Right cardiac atrium (tissue), 5 donors: ENCODE measurements at regions not wholly inside any gene's neighbourhood (a gene's known extent, or its start where the extent isn't known, plus 50 kb on each side); places are given as distances from the start of the nearest gene placed in this dataset.
A peak's percentile ranks its signal among the peaks of the same experiment; 100 is the strongest.

Experiments used
- ATAC-seq, 2 donors: fragments of 200-7000 bp; cut with Tn5 transposase; one replicate each; pipeline versions ENCODE4 v1.8.0 to v1.9.1; 2020; ENCODE audit warnings: moderate library complexity in 2 of 2, mild to moderate bottlenecking in 1 of 2
- DNase-seq, 3 donors: peaks; one replicate each; pipeline ENCODE4 v3.0.0-alpha.2; 2020
- H3K27ac ChIP-seq: one replicate; pipeline ENCODE4 v1.5.1; 2013; ENCODE audit warnings: mild to moderate bottlenecking, low read length, control low read depth, moderate library complexity
- H3K27me3 ChIP-seq: one replicate; pipeline ENCODE4 v1.6.1; 2013; ENCODE audit not compliant: control insufficient read depth, insufficient read depth
- H3K4me1 ChIP-seq: one replicate; pipeline ENCODE4 v1.6.1; 2013; ENCODE audit warnings: low read length; ENCODE audit not compliant: control insufficient read depth, insufficient read depth
- H3K4me3 ChIP-seq: one replicate; pipeline ENCODE4 v1.5.1; 2013; ENCODE audit warnings: low read length, control low read depth
- H3K9me3 ChIP-seq: one replicate; pipeline ENCODE4 v1.6.1; 2013; ENCODE audit warnings: low read length; ENCODE audit not compliant: control insufficient read depth
- WGBS: extraction: QIAGEN DNeasy Blood & Tissue Kit; methylation state at CpG from one replicate; pipeline ENCODE4 v1.1.7; 2013; 5-methylcytosine and 5-hydroxymethylcytosine counted together
- intact Hi-C, 4 donors: fragments of 100-400 bp; cut with DNase I; formaldehyde crosslinking; loops; one replicate each; pipeline versions ENCODE4 v1.11.0 to v1.14.0; 2022 to 2023
- donor health status: healthy with polysubstance abuse.
- donor health status: DM: no; HTN: yes; CAD: no.
- donor health status: DM: no; HTN: no; CAD: no.
- donor health status: DM: no; HTN: yes; CAD: no; lungs with severe emphysema.
- donor health status: DM: yes; HTN: yes; CAD: no.

DNA sequence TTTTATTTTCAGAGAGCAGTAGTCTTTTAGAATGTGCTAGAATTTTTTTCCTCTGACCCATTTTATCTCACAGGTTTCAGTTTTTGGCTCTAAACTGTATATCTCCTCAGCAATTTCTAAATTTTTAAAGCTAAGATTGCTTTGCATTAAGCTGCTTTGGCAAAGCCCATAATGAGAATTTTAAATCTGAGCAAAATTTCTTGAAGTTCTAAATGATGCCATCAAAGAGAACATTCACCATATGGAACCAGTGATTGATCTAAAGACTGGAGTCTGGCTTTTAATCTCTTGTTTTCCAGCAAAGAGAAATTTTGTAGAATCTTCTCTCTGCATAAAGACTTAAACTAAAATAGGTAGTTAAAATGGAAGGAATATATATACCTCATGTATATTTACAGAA is 313.6 kb downstream of the TBC1D32 start:
- Histone ChIP-seq H3K4me1 (no peaks in the 10 kb centered on the region), H3K27me3 (no peaks in the 10 kb centered on the region), H3K27ac (no peak overlapping the region), H3K9me3 (no peaks in the 10 kb centered on the region), H3K4me3 (no peak overlapping the region)
- no peak for ATAC-seq
- no peak for DNase-seq
- intact Hi-C loops, result no loop called here

GRCh38 chr6:121008553-121008952 is 325.7 kb downstream of the TBC1D32 start:
- intact Hi-C loops, result no loop called here
- DNase-seq (no peak), ATAC-seq (no peak)
- no peaks in the 10 kb centered on the region for H3K27me3 ChIP-seq
- no peak overlapping the region for H3K27ac ChIP-seq
- H3K4me3 ChIP-seq, result no peak overlapping the region
- H3K9me3 ChIP-seq, result no peaks in the 10 kb centered on the region
- H3K4me1 ChIP-seq, result no peaks in the 10 kb centered on the region

DNA sequence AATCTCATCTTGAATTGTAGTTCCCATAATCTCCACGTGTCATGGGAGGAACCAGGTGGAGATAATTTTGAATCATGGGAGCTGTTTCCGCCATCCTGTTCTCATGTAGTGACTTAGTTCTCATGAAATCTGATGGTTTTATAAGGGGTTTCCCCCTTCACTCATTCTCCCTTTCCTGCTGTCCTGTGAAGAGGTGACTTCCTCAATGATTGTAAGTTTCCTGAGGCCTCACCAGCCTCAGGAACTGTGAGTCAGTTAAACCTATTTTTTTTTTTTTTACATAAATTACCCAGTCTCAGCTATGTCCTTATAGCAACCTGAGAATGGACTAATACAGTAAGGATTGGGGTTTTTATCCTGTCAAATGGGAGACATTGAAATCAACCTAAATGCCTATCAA is 328.3 kb downstream of the TBC1D32 start:
- H3K4me1 ChIP-seq, result no peaks in the 10 kb centered on the region
- ATAC-seq, result no peak
- intact Hi-C loops, result no loop called here
- no peak overlapping the region for H3K27ac ChIP-seq
- 77% methylated on average over 2 of the region's 2 CpGs for WGBS
- no peaks in the 10 kb centered on the region for H3K9me3 ChIP-seq
- no peaks in the 10 kb centered on the region for H3K27me3 ChIP-seq
- H3K4me3 ChIP-seq, result no peak overlapping the region
- no peak for DNase-seq

DNA sequence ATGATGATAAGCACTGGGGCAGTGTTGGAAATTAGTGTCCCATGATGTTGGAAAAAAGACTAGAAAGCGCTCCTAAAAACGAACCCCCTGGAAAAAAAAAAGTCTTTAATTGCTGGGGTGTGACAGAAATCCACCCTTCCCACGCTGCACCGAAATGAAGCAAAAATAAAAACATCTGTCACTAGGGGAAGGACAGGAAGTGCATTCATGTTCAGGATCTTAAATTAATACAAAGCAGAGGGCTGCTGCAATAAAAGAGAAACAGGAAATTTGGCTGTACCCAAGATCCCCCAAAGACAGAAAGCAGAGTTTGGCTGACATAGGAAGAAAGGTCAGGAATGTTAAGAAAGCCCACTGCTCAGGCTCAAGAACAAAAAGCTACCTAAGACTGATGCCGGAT is 333.9 kb downstream of the TBC1D32 start:
- WGBS, result 46% methylated on average over 5 of the region's 5 CpGs
- H3K4me1 ChIP-seq, result no peaks in the 10 kb centered on the region
- no peak overlapping the region for H3K4me3 ChIP-seq
- H3K27ac ChIP-seq, result no peak overlapping the region
- no peak for ATAC-seq
- no peaks in the 10 kb centered on the region for H3K27me3 ChIP-seq
- intact Hi-C loops, result no loop called here
- H3K9me3 ChIP-seq, result no peaks in the 10 kb centered on the region
- DNase-seq, result no peak

GRCh38 chr6:120996340-120996739 is 337.9 kb downstream of the TBC1D32 start:
- no peaks in the 10 kb centered on the region for H3K4me1 ChIP-seq
- intact Hi-C loops, result no loop called here
- no peaks in the 10 kb centered on the region for H3K9me3 ChIP-seq
- ATAC-seq (no peak), DNase-seq (no peak)
- no peaks in the 10 kb centered on the region for H3K27me3 ChIP-seq
- no peak overlapping the region for H3K4me3 ChIP-seq
- WGBS, result 57% methylated on average over 5 of the region's 5 CpGs
- no peak overlapping the region for H3K27ac ChIP-seq

- Histone ChIP-seq H3K4me3 (no peak overlapping the region), H3K27ac (no peak overlapping the region), H3K9me3 (no peaks in the 10 kb centered on the region), H3K27me3 (no peaks in the 10 kb centered on the region), H3K4me1 (no peaks in the 10 kb centered on the region)
- intact Hi-C loops, result no loop called here
- 57% methylated on average over 4 of the region's 4 CpGs for WGBS
- ATAC-seq (no peak), DNase-seq (no peak)
These were observed 339.7 kb downstream of the TBC1D32 start for GRCh38 chr6:120994573-120994967.

DNA sequence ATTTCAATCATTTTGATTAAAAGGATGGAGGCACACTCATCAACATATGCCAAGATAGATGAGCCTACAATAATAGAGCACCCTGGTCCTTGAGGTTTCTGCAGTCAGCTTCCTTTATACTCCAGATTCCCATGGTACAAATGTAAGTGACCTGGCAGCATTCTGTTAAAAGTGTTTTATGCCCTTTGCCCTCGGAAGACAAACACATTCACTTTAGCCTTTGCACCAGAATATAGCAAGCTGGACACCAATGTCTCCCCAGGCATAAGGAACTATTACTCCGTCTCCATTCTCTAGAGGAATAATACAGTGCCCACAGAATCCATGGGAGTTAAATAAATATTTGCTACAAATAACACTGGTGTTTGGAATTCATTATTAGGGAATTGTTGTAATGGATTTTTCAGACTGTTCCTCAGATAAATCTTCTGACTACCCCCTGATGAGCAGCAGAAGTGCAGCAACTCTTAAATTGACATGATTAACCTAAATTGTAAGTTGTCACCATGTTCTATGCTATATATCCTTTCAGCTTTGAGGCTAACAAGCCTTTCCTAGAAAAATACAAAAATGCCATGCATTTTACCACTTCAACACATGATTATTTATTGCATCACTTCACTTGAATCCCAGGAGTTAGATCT is 340.2 kb downstream of the TBC1D32 start:
- DNase-seq (no peak), ATAC-seq (no peak)
- WGBS, result 82% methylated on average over 2 of the region's 2 CpGs
- H3K27ac ChIP-seq, result no peak overlapping the region
- H3K9me3 ChIP-seq, result no peaks in the 10 kb centered on the region
- intact Hi-C loops, result no loop called here
- H3K4me3 ChIP-seq, result no peak overlapping the region
- H3K27me3 ChIP-seq, result no peaks in the 10 kb centered on the region
- no peaks in the 10 kb centered on the region for H3K4me1 ChIP-seq

GRCh38 chr6:120992257-120992656 is 342.0 kb downstream of the TBC1D32 start:
- no peak for ATAC-seq
- H3K4me1 ChIP-seq, result no peaks in the 10 kb centered on the region
- H3K4me3 ChIP-seq, result no peak overlapping the region
- no peaks in the 10 kb centered on the region for H3K27me3 ChIP-seq
- intact Hi-C loops, result no loop called here
- no peak overlapping the region for H3K27ac ChIP-seq
- DNase-seq, result no peak
- no peaks in the 10 kb centered on the region for H3K9me3 ChIP-seq

- Histone ChIP-seq H3K27ac (no peak overlapping the region), H3K4me3 (no peak overlapping the region), H3K9me3 (no peaks in the 10 kb centered on the region), H3K27me3 (no peaks in the 10 kb centered on the region), H3K4me1 (no peaks in the 10 kb centered on the region)
- intact Hi-C loops, result no loop called here
- DNase-seq (peak in 1 of 3 donors; percentile 14), ATAC-seq (no peak)
- 75% methylated on average over 5 of the region's 5 CpGs for WGBS
These were observed 343.4 kb downstream of the TBC1D32 start for GRCh38 chr6:120990866-120991265.

GRCh38 chr6:120981835-120982234 is 352.4 kb downstream of the TBC1D32 start:
- intact Hi-C loops, result no loop called here
- no peaks in the 10 kb centered on the region for H3K9me3 ChIP-seq
- no peak overlapping the region for H3K27ac ChIP-seq
- no peaks in the 10 kb centered on the region for H3K27me3 ChIP-seq
- DNase-seq (no peak), ATAC-seq (no peak)
- H3K4me3 ChIP-seq, result no peak overlapping the region
- H3K4me1 ChIP-seq, result no peaks in the 10 kb centered on the region

- Histone ChIP-seq H3K27me3 (no peaks in the 10 kb centered on the region), H3K27ac (no peak overlapping the region), H3K4me1 (no peaks in the 10 kb centered on the region), H3K9me3 (no peaks in the 10 kb centered on the region), H3K4me3 (no peak overlapping the region)
- ATAC-seq, result no peak
- intact Hi-C loops, result no loop called here
- DNase-seq, result no peak
These were observed 368.0 kb downstream of the TBC1D32 start for GRCh38 chr6:120966321-120966720.

- DNase-seq (no peak), ATAC-seq (no peak)
- 71% methylated on average over 3 of the region's 3 CpGs for WGBS
- Histone ChIP-seq H3K27ac (no peak overlapping the region), H3K9me3 (no peaks in the 10 kb centered on the region), H3K27me3 (no peaks in the 10 kb centered on the region), H3K4me1 (no peaks in the 10 kb centered on the region), H3K4me3 (no peak overlapping the region)
- intact Hi-C loops, result no loop called here
These were observed 368.5 kb downstream of the TBC1D32 start for GRCh38 chr6:120965814-120966213.
